Naive thymus-derived CD8-positive, alpha-beta T cell (primary cell): ENCODE measurements at regions not wholly inside any gene's neighbourhood (a gene's known extent, or its start where the extent isn't known, plus 50 kb on each side); places are given as distances from the start of the nearest gene placed in this dataset.

ENCODE experiments used
- ATAC-seq, 2 donors: fragments of 150-1000 bp; cut with Tn5 transposase in 1 of 2; sonication (Bioruptor Pico), chemical (Tn5 transposase) in 1 of 2; 1 replicate in 1 of 2; 2 replicates in 1 of 2; pipeline ENCODE4 v1.10.0; 2021; ENCODE audit warnings: mild to moderate bottlenecking in 2 of 2, moderate library complexity in 2 of 2
- POLR2A ChIA-PET: fragments of 350-600 bp; sonication (Branson Sonifier 250); formaldehyde crosslinking; loops from one replicate; lab custom pipeline; 2021; ENCODE audit warnings: antibody characterized with exemption; lab: Charles Lee
- DNase-seq, 10 donors: peaks; one replicate each; pipeline versions ENCODE4 v3.0.0 to v3.0.0-alpha.2; 2020 to 2022
- H3K27ac Mint-ChIP-seq, 10 donors: one replicate each; pipeline ENCODE4 v1.8.0; 2020 to 2022; ENCODE audit warnings: mild to moderate bottlenecking in 10 of 10, mixed read lengths in 10 of 10, moderate library complexity in 4 of 10, inconsistent platforms in 1 of 10
- H3K27me3 Mint-ChIP-seq, 5 donors: one replicate each; pipeline ENCODE4 v1.8.0; 2021 to 2022; ENCODE audit warnings: mixed read lengths in 5 of 5
- H3K36me3 Mint-ChIP-seq, 3 donors: one replicate each; pipeline ENCODE4 v1.8.0; 2020 to 2022; ENCODE audit warnings: mixed read lengths in 3 of 3, mild to moderate bottlenecking in 2 of 3, inconsistent platforms in 1 of 3
- H3K4me1 Mint-ChIP-seq, 4 donors: one replicate each; pipeline ENCODE4 v1.8.0; 2021 to 2022; ENCODE audit warnings: mixed read lengths in 4 of 4
- H3K4me3 Mint-ChIP-seq, 10 donors: one replicate each; pipeline ENCODE4 v1.8.0; 2020 to 2022; ENCODE audit warnings: mild to moderate bottlenecking in 10 of 10, mixed read lengths in 10 of 10, moderate library complexity in 6 of 10, inconsistent platforms in 1 of 10
- H3K9me3 Mint-ChIP-seq, 9 donors: one replicate each; pipeline ENCODE4 v1.8.0; 2020 to 2022; ENCODE audit warnings: mixed read lengths in 9 of 9, mild to moderate bottlenecking in 3 of 9, inconsistent platforms in 1 of 9, moderate library complexity in 1 of 9

DNA sequence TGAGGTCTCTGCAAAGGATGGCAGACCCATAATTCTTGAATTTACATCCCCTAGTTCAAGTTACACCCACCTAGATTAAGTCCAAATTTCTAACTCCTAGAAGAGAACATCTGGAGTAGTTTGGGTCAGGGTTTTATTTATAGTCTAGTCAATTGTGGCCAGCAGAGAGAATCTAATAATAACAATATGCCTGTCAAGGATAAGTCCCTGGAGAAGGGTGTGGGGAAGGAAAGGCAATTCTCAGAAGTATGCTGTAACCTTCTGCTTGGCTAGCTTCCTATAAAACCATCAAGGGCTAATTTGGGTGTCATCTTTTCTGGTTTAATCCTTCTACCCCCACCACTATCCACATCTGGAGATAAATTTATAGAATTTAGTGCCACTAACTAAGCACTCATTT, 52.8 kb upstream of the SEMA3E start:
- Mint-ChIP-seq H3K27me3 (no peaks in the 10 kb centered on the region), H3K27ac (no peak overlapping the region), H3K9me3 (peaks cover 0 to 12% (median 4%) of the 10 kb centered on the region in 9 donors), H3K4me1 (no peaks in the 10 kb centered on the region), H3K36me3 (no peaks in the 10 kb centered on the region), H3K4me3 (no peak overlapping the region)
- ATAC-seq (no peak), DNase-seq (no peak)
- POLR2A ChIA-PET: no interaction called here
